ENCODE measurements at regions not wholly inside any gene's neighbourhood (a gene's known extent, or its start where the extent isn't known, plus 50 kb on each side); places are given as distances from the start of the nearest gene placed in this dataset.
A peak's percentile ranks its signal among the peaks of the same experiment; 100 is the strongest.

DNA sequence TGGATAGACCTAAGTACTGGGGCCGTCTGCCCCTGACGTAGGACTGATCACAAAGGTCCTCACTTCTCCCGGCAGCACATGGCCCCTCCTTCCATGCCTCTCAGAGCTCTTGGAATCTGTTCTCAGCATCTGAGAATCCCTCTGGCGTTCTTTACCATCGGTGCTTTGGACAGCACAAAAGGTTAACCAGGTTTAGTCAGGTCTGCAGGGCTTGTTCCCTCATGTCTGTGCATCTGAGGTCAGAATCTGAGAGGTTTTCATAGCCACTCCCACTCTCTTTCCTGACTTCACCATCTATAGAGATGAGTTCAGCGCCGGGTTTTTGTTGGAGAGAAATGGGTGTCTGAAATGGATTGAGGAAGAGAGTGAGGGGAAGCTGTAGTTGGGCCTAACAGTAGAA, 130.0 kb upstream of the ARHGAP5 start:
- CTCF ChIA-PET, result no interaction called here
- no peaks in the 10 kb centered on the region for H3K27me3 ChIP-seq (ENCODE audit: control insufficient read depth in 1 of 2, insufficient read depth in 2 of 2, low read length in 2 of 2)
- H3K27ac Mint-ChIP-seq, result peak overlapping the region; percentile 12
- no peak overlapping the region for H3K4me3 ChIP-seq (ENCODE audit: low read length)
- peaks cover 8% of the 10 kb centered on the region for H3K27me3 Mint-ChIP-seq
- DNase-seq (no peak), ATAC-seq (ENCODE audit: poor library complexity) (no peak)
- peaks cover 33% of the 10 kb centered on the region for H3K4me1 ChIP-seq (ENCODE audit: insufficient read depth, low read length)
- H3K36me3 ChIP-seq (ENCODE audit: insufficient read depth, low read length), result no peaks in the 10 kb centered on the region
- H3K4me1 Mint-ChIP-seq (ENCODE audit: low read depth), result peaks cover 47% of the 10 kb centered on the region
- POLR2A ChIA-PET, result no interaction called here
- no peaks in the 10 kb centered on the region for H3K9me3 Mint-ChIP-seq
- H3K4me3 Mint-ChIP-seq, result no peak overlapping the region
- no peak overlapping the region for H3K27ac ChIP-seq (ENCODE audit: low read depth in 1 of 2, low read length in 2 of 2)
- H3K9me3 ChIP-seq (ENCODE audit: control insufficient read depth in 1 of 2, insufficient read depth in 1 of 2, low read length in 2 of 2), result no peaks in the 10 kb centered on the region
- TF ChIP-seq CTCF (IDR thresholded peaks at IDR 0.05), result no peak
- no peaks in the 10 kb centered on the region for H3K36me3 Mint-ChIP-seq (ENCODE audit: low read depth)
- intact Hi-C loops (cut with DNase I, micrococcal nuclease), result no loop called here

- H3K27me3 ChIP-seq (ENCODE audit: control insufficient read depth in 1 of 2, insufficient read depth in 2 of 2, low read length in 2 of 2), result no peaks in the 10 kb centered on the region
- Mint-ChIP-seq H3K4me3 (no peak overlapping the region), H3K4me1 (ENCODE audit: low read depth) (peaks cover 47% of the 10 kb centered on the region), H3K27me3 (peaks cover 8% of the 10 kb centered on the region), H3K36me3 (ENCODE audit: low read depth) (no peaks in the 10 kb centered on the region), H3K27ac (peak overlapping the region; percentile 12), H3K9me3 (no peaks in the 10 kb centered on the region)
- H3K9me3 ChIP-seq (ENCODE audit: control insufficient read depth in 1 of 2, insufficient read depth in 1 of 2, low read length in 2 of 2), result no peaks in the 10 kb centered on the region
- POLR2A ChIA-PET, result interaction anchor here (0.9 kb wide), 1 partner anchor 10 kb away, joined by 3 read pairs; no protein-coding TSS in a partner anchor
- ATAC-seq (ENCODE audit: poor library complexity) (peak; percentile 55), DNase-seq (peak in 3 of 14 experiments; percentile 19 to 27 (median 26))
- no peak overlapping the region for H3K27ac ChIP-seq (ENCODE audit: low read depth in 1 of 2, low read length in 2 of 2)
- no peak overlapping the region for H3K4me3 ChIP-seq (ENCODE audit: low read length)
- peaks cover 33% of the 10 kb centered on the region for H3K4me1 ChIP-seq (ENCODE audit: insufficient read depth, low read length)
- CTCF ChIA-PET, result no interaction called here
- H3K36me3 ChIP-seq (ENCODE audit: insufficient read depth, low read length), result no peaks in the 10 kb centered on the region
- no peak for TF ChIP-seq CTCF (IDR thresholded peaks at IDR 0.05)
- intact Hi-C loops (cut with DNase I, micrococcal nuclease), result no loop called here
Observed at GRCh38 chr14:31947680-31948595, 129.2 kb upstream of the ARHGAP5 start.

DNA sequence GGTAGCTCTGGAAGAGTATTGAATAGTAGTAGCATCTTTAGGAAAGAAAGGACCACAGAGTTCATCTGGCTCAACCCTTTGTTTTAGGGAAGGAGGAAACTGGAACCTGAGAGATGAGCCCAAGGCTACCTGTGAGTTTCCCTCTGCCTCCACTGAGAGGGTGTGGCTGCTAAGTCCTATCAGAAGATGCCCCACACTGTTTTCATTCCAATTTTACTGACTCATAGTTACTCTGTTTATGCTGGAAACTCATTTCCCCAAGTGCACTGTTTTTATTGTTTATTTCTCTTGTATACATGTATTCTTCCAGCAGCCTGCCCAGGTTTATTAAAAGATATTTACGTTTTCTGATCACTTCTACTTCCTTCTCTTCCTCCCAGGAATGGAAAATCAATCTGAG, 127.4 kb upstream of the ARHGAP5 start:
- Mint-ChIP-seq H3K4me3 (no peak overlapping the region), H3K4me1 (ENCODE audit: low read depth) (peaks cover 32% of the 10 kb centered on the region), H3K9me3 (no peaks in the 10 kb centered on the region), H3K27ac (no peak overlapping the region), H3K36me3 (ENCODE audit: low read depth) (no peaks in the 10 kb centered on the region), H3K27me3 (peaks cover 8% of the 10 kb centered on the region)
- Histone ChIP-seq H3K4me3 (ENCODE audit: low read length) (no peak overlapping the region), H3K27me3 (ENCODE audit: control insufficient read depth in 1 of 2, insufficient read depth in 2 of 2, low read length in 2 of 2) (no peaks in the 10 kb centered on the region), H3K27ac (ENCODE audit: low read depth in 1 of 2, low read length in 2 of 2) (no peak overlapping the region), H3K9me3 (ENCODE audit: control insufficient read depth in 1 of 2, insufficient read depth in 1 of 2, low read length in 2 of 2) (no peaks in the 10 kb centered on the region), H3K4me1 (ENCODE audit: insufficient read depth, low read length) (peaks cover 22% of the 10 kb centered on the region), H3K36me3 (ENCODE audit: insufficient read depth, low read length) (no peaks in the 10 kb centered on the region)
- POLR2A ChIA-PET, result no interaction called here
- TF ChIP-seq CTCF (IDR thresholded peaks at IDR 0.05), result no peak
- DNase-seq, result no peak
- intact Hi-C loops (cut with DNase I, micrococcal nuclease), result no loop called here
- ATAC-seq (ENCODE audit: poor library complexity), result no peak
- CTCF ChIA-PET, result no interaction called here

All from CD4-positive, alpha-beta T cell (primary cell).